ENCODE measurements at regions not wholly inside any gene's neighbourhood (a gene's known extent, or its start where the extent isn't known, plus 50 kb on each side); places are given as distances from the start of the nearest gene placed in this dataset.

DNA sequence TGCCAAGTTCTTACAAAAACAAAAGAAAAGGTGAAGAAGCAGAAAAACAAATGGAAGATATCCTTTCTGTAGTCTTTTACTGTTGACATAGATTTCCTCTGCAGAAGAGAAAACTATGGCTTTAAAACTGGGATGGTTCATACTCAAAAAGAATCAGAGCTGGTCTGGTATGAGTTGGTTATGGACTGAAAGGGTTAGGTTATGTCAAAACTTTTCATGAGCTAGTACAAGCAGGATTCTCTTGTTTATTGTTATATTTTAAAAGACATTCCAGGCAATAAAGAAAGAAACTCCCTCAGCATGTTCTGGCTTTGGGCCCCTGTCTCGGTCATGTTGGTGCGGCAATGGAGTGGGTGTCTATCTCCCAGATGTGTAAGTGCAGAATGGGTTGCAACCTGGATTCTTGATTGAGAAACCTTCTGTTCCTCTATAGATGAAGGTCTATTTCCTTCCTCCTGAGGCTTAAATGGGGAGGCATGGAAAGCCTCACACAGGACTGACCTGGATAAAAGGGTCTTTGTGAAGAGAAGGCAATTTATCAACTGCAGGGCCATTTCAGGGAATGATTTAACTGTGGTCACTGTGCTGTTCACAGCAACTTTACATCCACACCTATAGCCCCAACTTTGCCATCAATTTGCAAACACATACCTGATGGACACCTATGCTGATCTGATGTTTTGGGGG is 209.6 kb upstream of the TNC start:
- DNase-seq (ENCODE audit: low spot score), result no peak
- no peaks in the 10 kb centered on the region for H3K4me1 Mint-ChIP-seq
- no peak for ATAC-seq
- no peaks in the 10 kb centered on the region for H3K36me3 Mint-ChIP-seq
- H3K27ac Mint-ChIP-seq, result no peak overlapping the region
- H3K27me3 Mint-ChIP-seq (ENCODE audit: low read depth), result no peaks in the 10 kb centered on the region; the same call in 1 of the 2 replicates
- CTCF ChIA-PET, result interaction anchor here (0.9 kb wide), 1 partner anchor 20 kb away, joined by 3 read pairs; no protein-coding TSS in a partner anchor
- POLR2A ChIA-PET, result no interaction called here
- TF ChIP-seq NR2C2 (CRISPR knock-in tag; IDR thresholded peaks at IDR 0.05) (no peak), ZNF263 (CRISPR knock-in tag; IDR thresholded peaks at IDR 0.05; ENCODE audit: low read depth) (no peak), NR1H2 (CRISPR knock-in tag; IDR thresholded peaks at IDR 0.05) (no peak)
- no peak overlapping the region for H3K4me3 Mint-ChIP-seq
- no peaks in the 10 kb centered on the region for H3K9me3 Mint-ChIP-seq

DNA sequence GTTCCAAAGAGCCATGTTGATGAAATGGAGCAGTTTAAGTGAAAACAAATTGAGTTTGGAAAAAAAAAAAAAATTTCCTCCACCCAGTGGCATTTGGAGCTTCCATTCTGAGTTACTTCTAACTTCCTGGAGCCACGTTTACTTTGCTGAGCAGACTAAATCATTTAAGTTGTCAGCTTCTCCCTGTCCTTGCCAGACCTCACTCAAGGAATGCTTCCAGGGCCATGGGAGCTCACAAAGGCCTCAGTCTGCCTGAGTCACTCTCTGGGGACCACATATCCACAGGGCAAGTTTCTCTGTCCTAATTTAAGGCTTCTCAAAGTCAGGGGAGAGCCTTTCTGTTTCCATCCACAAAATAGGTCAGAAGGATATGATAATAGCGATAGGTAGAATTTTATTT is 210.3 kb upstream of the TNC start:
- POLR2A ChIA-PET, result no interaction called here
- Mint-ChIP-seq H3K9me3 (no peaks in the 10 kb centered on the region), H3K36me3 (no peaks in the 10 kb centered on the region), H3K4me1 (no peaks in the 10 kb centered on the region), H3K27ac (no peak overlapping the region), H3K4me3 (no peak overlapping the region), H3K27me3 (ENCODE audit: low read depth) (no peaks in the 10 kb centered on the region; the same call in 1 of the 2 replicates)
- no peak for DNase-seq (ENCODE audit: low spot score)
- TF ChIP-seq ARID4B (CRISPR knock-in tag; IDR thresholded peaks at IDR 0.05; ENCODE audit: borderline replicate concordance) (no peak), SMAD4 (CRISPR knock-in tag; IDR thresholded peaks at IDR 0.05) (no peak), ZNF263 (CRISPR knock-in tag; IDR thresholded peaks at IDR 0.05; ENCODE audit: low read depth) (no peak), ZNF396 (CRISPR knock-in tag; IDR thresholded peaks at IDR 0.05; ENCODE audit: borderline replicate concordance) (no peak), GABPB1 (CRISPR knock-in tag; IDR thresholded peaks at IDR 0.05) (no peak), ATF6 (CRISPR knock-in tag; IDR thresholded peaks at IDR 0.05) (no peak), JUN (CRISPR knock-in tag; IDR thresholded peaks at IDR 0.05) (no peak), ATF2 (CRISPR knock-in tag; IDR thresholded peaks at IDR 0.05; ENCODE audit: borderline replicate concordance, low read depth) (no peak), IRF2 (CRISPR knock-in tag; IDR thresholded peaks at IDR 0.05; ENCODE audit: borderline replicate concordance, low read depth) (no peak), NR3C1 (CRISPR knock-in tag; conservative IDR thresholded peaks at IDR 0.05; ENCODE audit: low read depth) (no peak), PRRX2 (CRISPR knock-in tag; IDR thresholded peaks at IDR 0.05) (no peak), SOX15 (CRISPR knock-in tag; IDR thresholded peaks at IDR 0.05) (no peak)
- TF ChIP-seq, protein P1, sequence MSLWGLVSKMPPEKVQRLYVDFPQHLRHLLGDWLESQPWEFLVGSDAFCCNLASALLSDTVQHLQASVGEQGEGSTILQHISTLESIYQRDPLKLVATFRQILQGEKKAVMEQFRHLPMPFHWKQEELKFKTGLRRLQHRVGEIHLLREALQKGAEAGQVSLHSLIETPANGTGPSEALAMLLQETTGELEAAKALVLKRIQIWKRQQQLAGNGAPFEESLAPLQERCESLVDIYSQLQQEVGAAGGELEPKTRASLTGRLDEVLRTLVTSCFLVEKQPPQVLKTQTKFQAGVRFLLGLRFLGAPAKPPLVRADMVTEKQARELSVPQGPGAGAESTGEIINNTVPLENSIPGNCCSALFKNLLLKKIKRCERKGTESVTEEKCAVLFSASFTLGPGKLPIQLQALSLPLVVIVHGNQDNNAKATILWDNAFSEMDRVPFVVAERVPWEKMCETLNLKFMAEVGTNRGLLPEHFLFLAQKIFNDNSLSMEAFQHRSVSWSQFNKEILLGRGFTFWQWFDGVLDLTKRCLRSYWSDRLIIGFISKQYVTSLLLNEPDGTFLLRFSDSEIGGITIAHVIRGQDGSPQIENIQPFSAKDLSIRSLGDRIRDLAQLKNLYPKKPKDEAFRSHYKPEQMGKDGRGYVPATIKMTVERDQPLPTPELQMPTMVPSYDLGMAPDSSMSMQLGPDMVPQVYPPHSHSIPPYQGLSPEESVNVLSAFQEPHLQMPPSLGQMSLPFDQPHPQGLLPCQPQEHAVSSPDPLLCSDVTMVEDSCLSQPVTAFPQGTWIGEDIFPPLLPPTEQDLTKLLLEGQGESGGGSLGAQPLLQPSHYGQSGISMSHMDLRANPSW (CRISPR knock-in tag; conservative IDR thresholded peaks at IDR 0.05; ENCODE audit: low read depth), result no peak
- TF ChIP-seq, protein P2, sequence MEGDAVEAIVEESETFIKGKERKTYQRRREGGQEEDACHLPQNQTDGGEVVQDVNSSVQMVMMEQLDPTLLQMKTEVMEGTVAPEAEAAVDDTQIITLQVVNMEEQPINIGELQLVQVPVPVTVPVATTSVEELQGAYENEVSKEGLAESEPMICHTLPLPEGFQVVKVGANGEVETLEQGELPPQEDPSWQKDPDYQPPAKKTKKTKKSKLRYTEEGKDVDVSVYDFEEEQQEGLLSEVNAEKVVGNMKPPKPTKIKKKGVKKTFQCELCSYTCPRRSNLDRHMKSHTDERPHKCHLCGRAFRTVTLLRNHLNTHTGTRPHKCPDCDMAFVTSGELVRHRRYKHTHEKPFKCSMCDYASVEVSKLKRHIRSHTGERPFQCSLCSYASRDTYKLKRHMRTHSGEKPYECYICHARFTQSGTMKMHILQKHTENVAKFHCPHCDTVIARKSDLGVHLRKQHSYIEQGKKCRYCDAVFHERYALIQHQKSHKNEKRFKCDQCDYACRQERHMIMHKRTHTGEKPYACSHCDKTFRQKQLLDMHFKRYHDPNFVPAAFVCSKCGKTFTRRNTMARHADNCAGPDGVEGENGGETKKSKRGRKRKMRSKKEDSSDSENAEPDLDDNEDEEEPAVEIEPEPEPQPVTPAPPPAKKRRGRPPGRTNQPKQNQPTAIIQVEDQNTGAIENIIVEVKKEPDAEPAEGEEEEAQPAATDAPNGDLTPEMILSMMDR (IDR thresholded peaks at IDR 0.05), result no peak
- ATAC-seq, result no peak
- CTCF ChIA-PET, result interaction anchor here (0.9 kb wide), 1 partner anchor 19 kb away, joined by 3 read pairs; no protein-coding TSS in a partner anchor
